MM.1S (cell line): ENCODE measurements at regions not wholly inside any gene's neighbourhood (a gene's known extent, or its start where the extent isn't known, plus 50 kb on each side); places are given as distances from the start of the nearest gene placed in this dataset.

Experiments used
- DNase-seq: peaks from one replicate; pipeline ENCODE4 v3.0.0-alpha.2; 2015
- H2AFZ ChIP-seq: fragments of 300-600 bp; sonication (generic); 2 replicates; pipeline ENCODE4 v1.6.0; 2016; ENCODE audit warnings: antibody characterized with exemption, low read length
- H3F3A ChIP-seq: fragments of 300-600 bp; sonication (generic); 2 replicates; pipeline ENCODE4 v1.6.1; 2016; ENCODE audit warnings: mild to moderate bottlenecking, antibody characterized with exemption, low read length, moderate library complexity, mixed read lengths; ENCODE audit not compliant: insufficient read depth
- H3K27ac ChIP-seq: fragments of 300-600 bp; sonication (generic); 2 replicates; pipeline ENCODE4 v1.5.1; 2016; ENCODE audit warnings: mild to moderate bottlenecking, low read length
- H3K27me3 ChIP-seq: fragments of 300-600 bp; sonication (generic); replicated peaks from 2 replicates; pipeline ENCODE4 v1.6.0; 2016; ENCODE audit warnings: low read length; ENCODE audit not compliant: insufficient read depth
- H3K36me3 ChIP-seq: fragments of 300-600 bp; sonication (generic); replicated peaks from 2 replicates; pipeline ENCODE4 v1.6.1; 2016; ENCODE audit warnings: mild to moderate bottlenecking, low read length, mixed read lengths; ENCODE audit not compliant: insufficient read depth
- H3K4me1 ChIP-seq: fragments of 300-600 bp; sonication (generic); 2 replicates; pipeline ENCODE4 v1.6.1; 2016; ENCODE audit warnings: low read length, mixed read lengths
- H3K4me2 ChIP-seq: fragments of 300-600 bp; sonication (generic); 2 replicates; pipeline ENCODE4 v1.6.0; 2016; ENCODE audit warnings: low read depth, low read length
- H3K4me3 ChIP-seq: fragments of 300-600 bp; sonication (generic); 2 replicates; pipeline ENCODE4 v1.5.1; 2016; ENCODE audit warnings: low read length, mixed read lengths
- H3K79me2 ChIP-seq: fragments of 300-600 bp; sonication (generic); 2 replicates; pipeline ENCODE4 v1.6.1; 2016; ENCODE audit warnings: mixed run types, low read length, mixed read lengths
- H3K9ac ChIP-seq: fragments of 300-600 bp; sonication (generic); 2 replicates; pipeline ENCODE4 v1.6.1; 2016; ENCODE audit warnings: low read length, mixed read lengths
- H3K9me2 ChIP-seq: fragments of 300-600 bp; sonication (generic); replicated peaks from 2 replicates; pipeline ENCODE4 v1.6.1; 2016; ENCODE audit warnings: mild to moderate bottlenecking, low read length, mixed read lengths; ENCODE audit not compliant: insufficient read depth
- H3K9me3 ChIP-seq: fragments of 300-600 bp; sonication (generic); replicated peaks from 2 replicates; pipeline ENCODE4 v1.6.1; 2016; ENCODE audit warnings: mild to moderate bottlenecking, low read length, mixed read lengths; ENCODE audit not compliant: insufficient read depth
- H4K20me1 ChIP-seq: fragments of 300-600 bp; sonication (generic); 2 replicates; pipeline ENCODE4 v1.6.1; 2016; ENCODE audit warnings: mild to moderate bottlenecking, low read length, moderate library complexity, mixed read lengths; ENCODE audit not compliant: insufficient read depth
- CTCF ChIP-seq: fragments of 300-600 bp; sonication (generic); IDR thresholded peaks from 2 replicates; pipeline ENCODE4 v1.5.1; 2016; ENCODE audit warnings: antibody characterized with exemption, low read length, mixed read lengths
- EZH2 ChIP-seq: fragments of 300-600 bp; sonication (generic); optimal IDR thresholded peaks from 2 replicates; pipeline ENCODE3; 2017; ENCODE audit warnings: low read depth, mild to moderate bottlenecking, antibody characterized with exemption, low read length, mixed read lengths
- EZH2phosphoT487 ChIP-seq: fragments of 300-600 bp; sonication (generic); IDR thresholded peaks from 2 replicates; pipeline ENCODE4 v1.6.1; 2018; ENCODE audit warnings: antibody characterized with exemption, low read length

GRCh38 chr2:36193680-36194079 lies 161.9 kb upstream of the CRIM1 start:
- Histone ChIP-seq H3K79me2 (no peaks in the 10 kb centered on the region), H3K27ac (no peak overlapping the region), H3F3A (no peaks in the 10 kb centered on the region), H2AFZ (no peak overlapping the region), H3K4me2 (no peak overlapping the region), H3K4me3 (no peak overlapping the region), H3K9ac (no peak overlapping the region), H3K4me1 (no peaks in the 10 kb centered on the region), H3K27me3 (no peaks in the 10 kb centered on the region), H4K20me1 (no peaks in the 10 kb centered on the region), H3K36me3 (no peaks in the 10 kb centered on the region), H3K9me3 (no peaks in the 10 kb centered on the region), H3K9me2 (no peaks in the 10 kb centered on the region)
- TF ChIP-seq CTCF (no peak), EZH2phosphoT487 (no peak), EZH2 (no peak)
- DNase-seq = no peak

GRCh38 chr2:36192983-36193382 lies 162.6 kb upstream of the CRIM1 start:
- Histone ChIP-seq H3K79me2 (no peaks in the 10 kb centered on the region), H3K36me3 (no peaks in the 10 kb centered on the region), H3K27ac (no peak overlapping the region), H3K9me3 (no peaks in the 10 kb centered on the region), H3K9ac (no peak overlapping the region), H3K4me2 (no peak overlapping the region), H4K20me1 (no peaks in the 10 kb centered on the region), H3K9me2 (no peaks in the 10 kb centered on the region), H3K27me3 (no peaks in the 10 kb centered on the region), H3K4me3 (no peak overlapping the region), H3F3A (no peaks in the 10 kb centered on the region), H2AFZ (no peak overlapping the region), H3K4me1 (no peaks in the 10 kb centered on the region)
- TF ChIP-seq CTCF (no peak), EZH2phosphoT487 (no peak), EZH2 (no peak)
- no peak for DNase-seq

GRCh38 chr2:36190097-36190496 lies 165.5 kb upstream of the CRIM1 start:
- no peak overlapping the region for H2AFZ ChIP-seq
- H3K9me2 ChIP-seq = no peaks in the 10 kb centered on the region
- no peaks in the 10 kb centered on the region for H3K36me3 ChIP-seq
- no peaks in the 10 kb centered on the region for H4K20me1 ChIP-seq
- H3K4me1 ChIP-seq = no peaks in the 10 kb centered on the region
- H3K27me3 ChIP-seq = no peaks in the 10 kb centered on the region
- TF ChIP-seq CTCF (no peak), EZH2 (no peak), EZH2phosphoT487 (no peak)
- H3K4me2 ChIP-seq = no peak overlapping the region
- H3K9ac ChIP-seq = no peak overlapping the region
- no peaks in the 10 kb centered on the region for H3K79me2 ChIP-seq
- DNase-seq = no peak
- no peak overlapping the region for H3K4me3 ChIP-seq
- no peak overlapping the region for H3K27ac ChIP-seq
- H3K9me3 ChIP-seq = no peaks in the 10 kb centered on the region
- no peaks in the 10 kb centered on the region for H3F3A ChIP-seq
